Endothelial cell (in vitro differentiated cells): ENCODE measurements at regions not wholly inside any gene's neighbourhood (a gene's known extent, or its start where the extent isn't known, plus 50 kb on each side); places are given as distances from the start of the nearest gene placed in this dataset.

Experiments used
- DNase-seq: peaks from one replicate; pipeline ENCODE4 v3.0.0; 2021; ENCODE audit warnings: low spot score
- H3K27ac Mint-ChIP-seq: one replicate; pipeline ENCODE4 v1.8.0; 2021; ENCODE audit warnings: mixed read lengths, inconsistent platforms; ENCODE audit not compliant: unreplicated experiment
- H3K27me3 Mint-ChIP-seq: one replicate; pipeline ENCODE4 v1.8.0; 2021; ENCODE audit warnings: mild to moderate bottlenecking, moderate library complexity, mixed read lengths, inconsistent platforms; ENCODE audit not compliant: unreplicated experiment
- H3K36me3 Mint-ChIP-seq: one replicate; pipeline ENCODE4 v1.8.0; 2021; ENCODE audit warnings: mild to moderate bottlenecking, low read depth, mixed read lengths, inconsistent platforms; ENCODE audit not compliant: unreplicated experiment
- H3K4me1 Mint-ChIP-seq: one replicate; pipeline ENCODE4 v1.8.0; 2021; ENCODE audit warnings: mild to moderate bottlenecking, mixed read lengths, inconsistent platforms; ENCODE audit not compliant: unreplicated experiment
- H3K4me3 Mint-ChIP-seq: one replicate; pipeline ENCODE4 v1.8.0; 2021; ENCODE audit warnings: mild to moderate bottlenecking, mixed read lengths, inconsistent platforms; ENCODE audit not compliant: unreplicated experiment
- H3K9me3 Mint-ChIP-seq: one replicate; pipeline ENCODE4 v1.8.0; 2021; ENCODE audit warnings: mixed read lengths, inconsistent platforms; ENCODE audit not compliant: unreplicated experiment
- CTCF ChIP-seq: fragments of 200-600 bp; sonication (generic); IDR thresholded peaks from one replicate; pipeline ENCODE4 v1.5.0; 2021; ENCODE audit warnings: antibody characterized with exemption; ENCODE audit not compliant: unreplicated experiment

GRCh38 chr16:51876601-51876875, 670.4 kb downstream of the TOX3 start:
- Mint-ChIP-seq H3K9me3 (no peaks in the 10 kb centered on the region), H3K27ac (no peak overlapping the region), H3K27me3 (peaks cover 1% of the 10 kb centered on the region)

DNA sequence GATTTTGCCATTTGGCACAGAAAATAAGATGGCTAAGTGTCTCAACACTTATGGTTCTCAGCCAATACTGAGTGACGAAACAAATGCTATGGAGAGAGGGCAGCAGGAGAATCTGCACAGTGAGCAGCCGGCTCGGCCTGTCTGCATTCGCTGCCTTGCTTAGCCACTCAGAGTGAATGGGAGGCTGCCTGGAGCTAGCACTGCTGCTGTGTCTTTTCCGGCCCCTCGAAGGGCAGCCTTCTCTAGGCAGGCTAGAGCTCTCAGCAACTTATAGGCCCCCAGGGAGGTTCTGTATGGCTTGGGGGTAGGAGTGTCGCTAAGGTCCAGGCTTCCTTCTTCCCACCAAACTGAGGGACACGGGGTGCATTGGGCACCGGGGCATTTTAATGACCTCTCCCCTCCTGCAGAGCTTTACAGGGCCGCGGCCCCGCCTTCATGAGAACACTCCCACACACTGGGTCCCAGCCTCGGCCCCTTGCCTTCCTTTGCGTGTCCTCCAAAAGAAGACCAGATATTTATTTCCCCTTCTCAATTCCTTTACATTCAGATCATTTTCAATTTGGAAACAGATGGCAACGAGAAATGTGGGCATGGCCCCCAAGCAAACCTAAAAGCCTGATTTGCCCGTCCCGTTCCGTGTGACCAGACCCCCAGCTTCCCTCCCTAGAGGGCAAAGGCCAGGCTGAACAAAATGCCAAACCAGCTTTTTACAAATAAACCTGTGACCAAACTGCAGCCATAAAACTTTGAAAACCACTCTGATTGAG, 670.9 kb downstream of the TOX3 start:
- H3K4me3 Mint-ChIP-seq, result no peak overlapping the region
- no peak for TF ChIP-seq CTCF
- peaks cover 1% of the 10 kb centered on the region for H3K27me3 Mint-ChIP-seq
- DNase-seq, result no peak
- no peaks in the 10 kb centered on the region for H3K4me1 Mint-ChIP-seq
- H3K9me3 Mint-ChIP-seq, result no peaks in the 10 kb centered on the region
- no peak overlapping the region for H3K27ac Mint-ChIP-seq
- H3K36me3 Mint-ChIP-seq, result no peaks in the 10 kb centered on the region

More at GRCh38 chr16:51876601-51876875, 670.4 kb downstream of the TOX3 start:
- Mint-ChIP-seq H3K4me1 (no peaks in the 10 kb centered on the region), H3K36me3 (no peaks in the 10 kb centered on the region), H3K4me3 (no peak overlapping the region)
- no peak for TF ChIP-seq CTCF
- DNase-seq, result no peak

DNA sequence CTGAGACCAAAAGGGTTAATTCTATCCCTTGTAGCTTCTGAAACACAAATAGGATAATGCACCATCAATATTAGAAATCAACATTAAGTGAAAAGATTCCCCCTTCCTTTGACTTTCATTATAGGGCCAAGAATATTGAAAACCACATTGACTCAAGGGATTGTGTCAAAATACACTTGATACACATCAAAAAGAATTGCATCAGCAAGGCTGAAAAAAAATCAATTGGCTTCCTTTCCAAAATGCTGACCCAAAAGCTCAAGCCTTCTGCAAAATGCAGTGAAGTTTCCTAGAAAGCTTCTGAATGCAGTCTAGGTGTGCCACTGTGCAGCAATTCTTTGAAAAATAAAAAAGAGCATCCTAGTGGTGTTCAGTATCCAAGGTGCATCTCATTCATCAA, 674.4 kb downstream of the TOX3 start:
- H3K27me3 Mint-ChIP-seq, result peaks cover 1% of the 10 kb centered on the region
- H3K27ac Mint-ChIP-seq, result no peak overlapping the region
- H3K4me3 Mint-ChIP-seq, result no peak overlapping the region
- H3K9me3 Mint-ChIP-seq, result no peaks in the 10 kb centered on the region
- no peaks in the 10 kb centered on the region for H3K4me1 Mint-ChIP-seq
- no peak for DNase-seq
- no peak for TF ChIP-seq CTCF
- no peaks in the 10 kb centered on the region for H3K36me3 Mint-ChIP-seq

DNA sequence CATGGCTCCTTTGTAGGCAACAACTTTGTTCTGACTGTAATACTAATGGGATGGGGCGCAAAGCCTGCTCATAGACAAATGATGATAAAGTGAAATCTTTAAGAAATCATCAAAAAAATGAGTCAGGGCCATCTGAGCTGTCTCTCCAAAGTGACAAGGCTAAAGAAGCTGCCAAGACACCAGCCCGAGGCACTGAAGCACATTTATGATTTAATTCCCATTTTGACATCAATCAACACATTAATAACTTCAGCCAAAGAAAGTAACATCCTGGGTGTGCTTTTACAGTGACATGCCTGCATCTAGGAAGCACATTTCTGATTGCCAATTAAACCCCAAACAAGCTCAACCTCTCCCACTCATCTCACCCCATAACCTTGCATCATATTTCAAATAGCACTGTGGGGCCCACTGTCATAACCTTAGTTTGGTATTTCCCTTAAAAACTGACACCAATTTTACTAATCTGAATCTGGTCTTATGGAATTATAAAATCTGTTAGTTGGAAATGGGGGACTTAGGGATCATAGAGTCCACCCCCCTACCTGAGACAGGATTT, 676.6 kb downstream of the TOX3 start:
- H3K9me3 Mint-ChIP-seq, result no peaks in the 10 kb centered on the region
- no peak for DNase-seq
- no peak for TF ChIP-seq CTCF
- no peaks in the 10 kb centered on the region for H3K4me1 Mint-ChIP-seq
- H3K27me3 Mint-ChIP-seq, result no peaks in the 10 kb centered on the region
- no peak overlapping the region for H3K4me3 Mint-ChIP-seq
- no peak overlapping the region for H3K27ac Mint-ChIP-seq
- no peaks in the 10 kb centered on the region for H3K36me3 Mint-ChIP-seq

- H3K4me1 Mint-ChIP-seq, result no peaks in the 10 kb centered on the region
- H3K27me3 Mint-ChIP-seq, result no peaks in the 10 kb centered on the region
- TF ChIP-seq CTCF, result no peak
- H3K36me3 Mint-ChIP-seq, result no peaks in the 10 kb centered on the region
- DNase-seq, result no peak
- no peak overlapping the region for H3K27ac Mint-ChIP-seq
- no peak overlapping the region for H3K4me3 Mint-ChIP-seq
- no peaks in the 10 kb centered on the region for H3K9me3 Mint-ChIP-seq
Observed at GRCh38 chr16:51869176-51869575, 677.8 kb downstream of the TOX3 start.
